ENCODE measurements at regions not wholly inside any gene's neighbourhood (a gene's known extent, or its start where the extent isn't known, plus 50 kb on each side); places are given as distances from the start of the nearest gene placed in this dataset.

- TF ChIP-seq POLR2AphosphoS5 (IDR thresholded peaks at IDR 0.05; ENCODE audit: low read depth, low read length) (no peak), POLR2A (IDR thresholded peaks at IDR 0.05; ENCODE audit: low read depth, low read length) (no peak)
Observed at GRCh38 chr5:174599992-174600391, 124.4 kb upstream of the MSX2 start.

Data from GM12891 (cell line).